ENCODE measurements at regions not wholly inside any gene's neighbourhood (a gene's known extent, or its start where the extent isn't known, plus 50 kb on each side); places are given as distances from the start of the nearest gene placed in this dataset.

DNA sequence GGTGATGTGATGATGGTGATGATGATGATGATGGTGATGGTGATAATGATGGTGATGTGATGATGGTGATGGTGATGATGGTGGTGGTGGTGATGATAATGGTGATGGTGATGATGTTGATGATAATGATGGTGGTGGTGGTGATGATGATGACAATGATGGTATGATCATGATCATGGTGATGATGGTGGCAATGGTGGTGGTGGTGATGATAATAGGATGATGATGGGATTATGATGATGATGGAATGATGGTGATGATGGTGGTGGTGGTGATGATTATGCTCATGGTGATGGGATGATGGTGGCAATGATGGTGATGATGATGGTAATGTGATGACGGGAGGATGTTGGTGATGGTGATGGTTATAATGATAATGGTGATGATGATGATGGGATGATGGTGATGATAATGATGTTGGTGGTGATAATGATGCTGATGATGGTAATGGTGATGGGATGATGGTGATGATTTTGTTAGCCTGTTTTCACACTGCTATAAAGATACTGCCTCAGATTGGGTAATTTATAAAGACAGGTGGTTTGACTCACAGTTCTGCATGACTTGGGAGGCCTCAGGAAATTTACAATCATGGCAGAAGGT lies 314.8 kb upstream of the SFSWAP start:
- Histone ChIP-seq H3K4me2 (ENCODE audit: insufficient read depth, low read length) (no peak overlapping the region), H3K4me1 (replicated peaks in 1 of 2; ENCODE audit: control insufficient read depth in 2 of 2, insufficient read depth in 2 of 2, low read length in 2 of 2) (0 out of 5 replicates have a peak, but pooled peaks cover 0 to 3% of the 10 kb centered on the region in 2 experiments), H3K79me2 (ENCODE audit: control insufficient read depth, insufficient read depth, low read length) (no peaks in the 10 kb centered on the region), H3K4me3 (no peak overlapping the region), H3K9ac (ENCODE audit: insufficient read depth in 1 of 2, low read depth in 2 of 2, low read length in 2 of 2) (no peak overlapping the region), H3K27me3 (ENCODE audit: control insufficient read depth in 2 of 2, insufficient read depth in 2 of 2, low read length in 2 of 2) (peaks cover 0 to 9% of the 10 kb centered on the region in 2 experiments; a peak in 2 of 5 replicates), H3K36me3 (ENCODE audit: control insufficient read depth, insufficient read depth, low read length) (no peaks in the 10 kb centered on the region), H2AFZ (ENCODE audit: low read depth, low read length) (no peak overlapping the region), H3K9me3 (replicated peaks; ENCODE audit: control insufficient read depth, insufficient read depth, low read depth, low read length) (peaks cover 12% of the 10 kb centered on the region; the same call in 1 of the 2 replicates), H3K27ac (ENCODE audit: extremely low read depth, low read depth, low read length) (no peak overlapping the region), H4K20me1 (replicated peaks; ENCODE audit: control insufficient read depth, insufficient read depth, low read length) (no peaks in the 10 kb centered on the region), H3K9me1 (ENCODE audit: control insufficient read depth, insufficient read depth, low read length) (no peaks in the 10 kb centered on the region)
- intact Hi-C loops (cut with micrococcal nuclease): no loop called here
- DNase-seq (ENCODE audit: extremely low read depth in 1 of 4, low spot score in 3 of 4) (no peak), ATAC-seq (no peak), FAIRE-seq (no peak)
- in situ Hi-C loops (cut with MboI): no loop called here
- no TSS peak for BruUV-seq (replicated peaks)
- WGBS (ENCODE audit: insufficient coverage, low coverage, missing lambda C conversion rate): 13% methylated on average over 1 of the region's 1 CpG
- POLR2A ChIA-PET: interaction anchor here (0.6 kb wide), 1 partner anchor 16 kb away, joined by 3 read pairs; no protein-coding TSS in a partner anchor
- CTCF ChIA-PET (ENCODE audit: low intra/inter-chr PET ratio): no interaction called here
- peak; percentile 22; the same call in 1 of the 2 replicates for TF ChIP-seq GATA2 (CRISPR knock-in tag; IDR thresholded peaks at IDR 0.05)
- no peak for TF ChIP-seq RBFOX2 (IDR thresholded peaks at IDR 0.05; ENCODE audit: low read depth, low read length)
- TF ChIP-seq ZNF57 (CRISPR knock-in tag; IDR thresholded peaks at IDR 0.05): no peak
- TF ChIP-seq ZNF253 (CRISPR knock-in tag; conservative IDR thresholded peaks at IDR 0.05): no peak
- no peak for TF ChIP-seq PHF8 (IDR thresholded peaks at IDR 0.05; ENCODE audit: borderline replicate concordance, low read length)
- TF ChIP-seq YY1 (IDR thresholded peaks at IDR 0.05; ENCODE audit: borderline replicate concordance in 1 of 3, control insufficient read depth in 1 of 3, extremely low read depth in 1 of 3, insufficient read depth in 3 of 3, insufficient read length in 1 of 3, insufficient replicate concordance in 2 of 3, low read depth in 1 of 3, low read length in 2 of 3): no peak
- TF ChIP-seq, protein P1, sequence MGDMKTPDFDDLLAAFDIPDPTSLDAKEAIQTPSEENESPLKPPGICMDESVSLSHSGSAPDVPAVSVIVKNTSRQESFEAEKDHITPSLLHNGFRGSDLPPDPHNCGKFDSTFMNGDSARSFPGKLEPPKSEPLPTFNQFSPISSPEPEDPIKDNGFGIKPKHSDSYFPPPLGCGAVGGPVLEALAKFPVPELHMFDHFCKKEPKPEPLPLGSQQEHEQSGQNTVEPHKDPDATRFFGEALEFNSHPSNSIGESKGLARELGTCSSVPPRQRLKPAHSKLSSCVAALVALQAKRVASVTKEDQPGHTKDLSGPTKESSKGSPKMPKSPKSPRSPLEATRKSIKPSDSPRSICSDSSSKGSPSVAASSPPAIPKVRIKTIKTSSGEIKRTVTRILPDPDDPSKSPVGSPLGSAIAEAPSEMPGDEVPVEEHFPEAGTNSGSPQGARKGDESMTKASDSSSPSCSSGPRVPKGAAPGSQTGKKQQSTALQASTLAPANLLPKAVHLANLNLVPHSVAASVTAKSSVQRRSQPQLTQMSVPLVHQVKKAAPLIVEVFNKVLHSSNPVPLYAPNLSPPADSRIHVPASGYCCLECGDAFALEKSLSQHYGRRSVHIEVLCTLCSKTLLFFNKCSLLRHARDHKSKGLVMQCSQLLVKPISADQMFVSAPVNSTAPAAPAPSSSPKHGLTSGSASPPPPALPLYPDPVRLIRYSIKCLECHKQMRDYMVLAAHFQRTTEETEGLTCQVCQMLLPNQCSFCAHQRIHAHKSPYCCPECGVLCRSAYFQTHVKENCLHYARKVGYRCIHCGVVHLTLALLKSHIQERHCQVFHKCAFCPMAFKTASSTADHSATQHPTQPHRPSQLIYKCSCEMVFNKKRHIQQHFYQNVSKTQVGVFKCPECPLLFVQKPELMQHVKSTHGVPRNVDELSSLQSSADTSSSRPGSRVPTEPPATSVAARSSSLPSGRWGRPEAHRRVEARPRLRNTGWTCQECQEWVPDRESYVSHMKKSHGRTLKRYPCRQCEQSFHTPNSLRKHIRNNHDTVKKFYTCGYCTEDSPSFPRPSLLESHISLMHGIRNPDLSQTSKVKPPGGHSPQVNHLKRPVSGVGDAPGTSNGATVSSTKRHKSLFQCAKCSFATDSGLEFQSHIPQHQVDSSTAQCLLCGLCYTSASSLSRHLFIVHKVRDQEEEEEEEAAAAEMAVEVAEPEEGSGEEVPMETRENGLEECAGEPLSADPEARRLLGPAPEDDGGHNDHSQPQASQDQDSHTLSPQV (IDR thresholded peaks at IDR 0.05): no peak
- TF ChIP-seq, protein P2, sequence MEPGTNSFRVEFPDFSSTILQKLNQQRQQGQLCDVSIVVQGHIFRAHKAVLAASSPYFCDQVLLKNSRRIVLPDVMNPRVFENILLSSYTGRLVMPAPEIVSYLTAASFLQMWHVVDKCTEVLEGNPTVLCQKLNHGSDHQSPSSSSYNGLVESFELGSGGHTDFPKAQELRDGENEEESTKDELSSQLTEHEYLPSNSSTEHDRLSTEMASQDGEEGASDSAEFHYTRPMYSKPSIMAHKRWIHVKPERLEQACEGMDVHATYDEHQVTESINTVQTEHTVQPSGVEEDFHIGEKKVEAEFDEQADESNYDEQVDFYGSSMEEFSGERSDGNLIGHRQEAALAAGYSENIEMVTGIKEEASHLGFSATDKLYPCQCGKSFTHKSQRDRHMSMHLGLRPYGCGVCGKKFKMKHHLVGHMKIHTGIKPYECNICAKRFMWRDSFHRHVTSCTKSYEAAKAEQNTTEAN (CRISPR knock-in tag; IDR thresholded peaks at IDR 0.05): no peak
- TF ChIP-seq TAF1 (IDR thresholded peaks at IDR 0.05; ENCODE audit: control insufficient read depth, extremely low read depth, insufficient read depth, low read length, severe bottlenecking): no peak
- TF ChIP-seq, protein P3, sequence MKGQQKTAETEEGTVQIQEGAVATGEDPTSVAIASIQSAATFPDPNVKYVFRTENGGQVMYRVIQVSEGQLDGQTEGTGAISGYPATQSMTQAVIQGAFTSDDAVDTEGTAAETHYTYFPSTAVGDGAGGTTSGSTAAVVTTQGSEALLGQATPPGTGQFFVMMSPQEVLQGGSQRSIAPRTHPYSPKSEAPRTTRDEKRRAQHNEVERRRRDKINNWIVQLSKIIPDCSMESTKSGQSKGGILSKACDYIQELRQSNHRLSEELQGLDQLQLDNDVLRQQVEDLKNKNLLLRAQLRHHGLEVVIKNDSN (CRISPR knock-in tag; IDR thresholded peaks at IDR 0.05): no peak
- no peak for TF ChIP-seq FOXK1 (CRISPR knock-in tag; IDR thresholded peaks at IDR 0.05; ENCODE audit: borderline replicate concordance)
